ENCODE measurements at regions not wholly inside any gene's neighbourhood (a gene's known extent, or its start where the extent isn't known, plus 50 kb on each side); places are given as distances from the start of the nearest gene placed in this dataset.

- TF ChIP-seq CTCF (conservative IDR thresholded peaks at IDR 0.05; ENCODE audit: low read length), result no peak
- no peak for TF ChIP-seq EZH2phosphoT487 (IDR thresholded peaks at IDR 0.05; ENCODE audit: borderline replicate concordance, low read depth, low read length)
Observed at GRCh38 chr11:27910186-27910931, 197.6 kb downstream of the KIF18A start.
